ENCODE measurements at regions not wholly inside any gene's neighbourhood (a gene's known extent, or its start where the extent isn't known, plus 50 kb on each side); places are given as distances from the start of the nearest gene placed in this dataset.
"Not testable (repeated sequence)": the region's sequence is repeated elsewhere in the genome, so short reads cannot be mapped to it uniquely, and the experiment has no call there.

- TF ChIP-seq EZH2phosphoT487 (IDR thresholded peaks at IDR 0.05; ENCODE audit: low read depth) (no peak), CTCF (IDR thresholded peaks at IDR 0.05; ENCODE audit: low read depth, low read length) (no peak)
- Histone ChIP-seq H3K27me3 (ENCODE audit: low read depth, low read length) (no peaks in the 10 kb centered on the region), H3K79me2 (ENCODE audit: low read length) (no peaks in the 10 kb centered on the region)
Observed at GRCh38 chrX:115390078-115390477, 100.6 kb downstream of the LUZP4 start.

GRCh38 chrX:115392031-115392430 is 102.5 kb downstream of the LUZP4 start:
- TF ChIP-seq EZH2phosphoT487 (IDR thresholded peaks at IDR 0.05; ENCODE audit: low read depth) (no peak), CTCF (IDR thresholded peaks at IDR 0.05; ENCODE audit: low read depth, low read length) (no peak)
- H3K4me3 ChIP-seq (ENCODE audit: low read length), result no peak overlapping the region
- H3K4me2 ChIP-seq (ENCODE audit: low read length), result no peak overlapping the region
- H3K27me3 ChIP-seq (ENCODE audit: low read depth, low read length), result no peaks in the 10 kb centered on the region
- no peak overlapping the region for H3K27ac ChIP-seq (ENCODE audit: low read length)
- H4K20me1 ChIP-seq (ENCODE audit: insufficient read depth, low read length), result no peaks in the 10 kb centered on the region
- no peaks in the 10 kb centered on the region for H3K9me3 ChIP-seq (ENCODE audit: insufficient read depth, low read length)
- no peak overlapping the region for H2AFZ ChIP-seq (ENCODE audit: low read depth, low read length)
- no peaks in the 10 kb centered on the region for H3K79me2 ChIP-seq (ENCODE audit: low read length)
- no peaks in the 10 kb centered on the region for H3K4me1 ChIP-seq (ENCODE audit: low read length)
- no peaks in the 10 kb centered on the region for H3K36me3 ChIP-seq (replicated peaks; ENCODE audit: low read depth, low read length)
- H3K9ac ChIP-seq (ENCODE audit: low read length), result no peak overlapping the region

More at GRCh38 chrX:115390078-115390477, 100.6 kb downstream of the LUZP4 start:
- no peaks in the 10 kb centered on the region for H3K36me3 ChIP-seq (replicated peaks; ENCODE audit: low read depth, low read length)
- no peak overlapping the region for H2AFZ ChIP-seq (ENCODE audit: low read depth, low read length)
- no peaks in the 10 kb centered on the region for H3K9me3 ChIP-seq (ENCODE audit: insufficient read depth, low read length)
- no peak overlapping the region for H3K4me3 ChIP-seq (ENCODE audit: low read length)
- H3K9ac ChIP-seq (ENCODE audit: low read length), result no peak overlapping the region
- H3K4me1 ChIP-seq (ENCODE audit: low read length), result no peaks in the 10 kb centered on the region
- H3K27ac ChIP-seq (ENCODE audit: low read length), result no peak overlapping the region
- H4K20me1 ChIP-seq (ENCODE audit: insufficient read depth, low read length), result no peaks in the 10 kb centered on the region
- H3K4me2 ChIP-seq (ENCODE audit: low read length), result no peak overlapping the region

GRCh38 chrX:115392871-115393270 is 103.4 kb downstream of the LUZP4 start:
- no peaks in the 10 kb centered on the region for H3K36me3 ChIP-seq (replicated peaks; ENCODE audit: low read depth, low read length)
- no peak overlapping the region for H3K4me2 ChIP-seq (ENCODE audit: low read length)
- no peaks in the 10 kb centered on the region for H3K9me3 ChIP-seq (ENCODE audit: insufficient read depth, low read length)
- H3K4me1 ChIP-seq (ENCODE audit: low read length), result no peaks in the 10 kb centered on the region
- no peaks in the 10 kb centered on the region for H3K27me3 ChIP-seq (ENCODE audit: low read depth, low read length)
- H3K27ac ChIP-seq (ENCODE audit: low read length), result no peak overlapping the region
- no peaks in the 10 kb centered on the region for H4K20me1 ChIP-seq (ENCODE audit: insufficient read depth, low read length)
- H2AFZ ChIP-seq (ENCODE audit: low read depth, low read length), result no peak overlapping the region
- H3K79me2 ChIP-seq (ENCODE audit: low read length), result no peaks in the 10 kb centered on the region
- H3K9ac ChIP-seq (ENCODE audit: low read length), result no peak overlapping the region
- TF ChIP-seq CTCF (IDR thresholded peaks at IDR 0.05; ENCODE audit: low read depth, low read length) (no peak), EZH2phosphoT487 (IDR thresholded peaks at IDR 0.05; ENCODE audit: low read depth) (no peak)
- no peak overlapping the region for H3K4me3 ChIP-seq (ENCODE audit: low read length)

- Histone ChIP-seq H3K4me2 (ENCODE audit: low read length) (no peak overlapping the region), H3K27ac (ENCODE audit: low read length) (no peak overlapping the region), H3K27me3 (ENCODE audit: low read depth, low read length) (no peaks in the 10 kb centered on the region)
Observed at GRCh38 chrX:115393271-115393670, 103.8 kb downstream of the LUZP4 start.

GRCh38 chrX:115394806-115395205 is 105.3 kb downstream of the LUZP4 start:
- H3K36me3 ChIP-seq (replicated peaks; ENCODE audit: low read depth, low read length); H3K4me1 ChIP-seq (ENCODE audit: low read length); H3K27ac ChIP-seq (ENCODE audit: low read length); H3K79me2 ChIP-seq (ENCODE audit: low read length); H3K4me3 ChIP-seq (ENCODE audit: low read length); H3K9me3 ChIP-seq (ENCODE audit: insufficient read depth, low read length); H4K20me1 ChIP-seq (ENCODE audit: insufficient read depth, low read length); H2AFZ ChIP-seq (ENCODE audit: low read depth, low read length); H3K27me3 ChIP-seq (ENCODE audit: low read depth, low read length); H3K4me2 ChIP-seq (ENCODE audit: low read length); H3K9ac ChIP-seq (ENCODE audit: low read length): not testable (repeated sequence)

More at GRCh38 chrX:115393271-115393670, 103.8 kb downstream of the LUZP4 start:
- H4K20me1 ChIP-seq (ENCODE audit: insufficient read depth, low read length), result no peaks in the 10 kb centered on the region
- no peaks in the 10 kb centered on the region for H3K36me3 ChIP-seq (replicated peaks; ENCODE audit: low read depth, low read length)
- no peaks in the 10 kb centered on the region for H3K79me2 ChIP-seq (ENCODE audit: low read length)
- H3K9me3 ChIP-seq (ENCODE audit: insufficient read depth, low read length), result no peaks in the 10 kb centered on the region
- H2AFZ ChIP-seq (ENCODE audit: low read depth, low read length), result no peak overlapping the region
- H3K9ac ChIP-seq (ENCODE audit: low read length), result no peak overlapping the region
- no peak overlapping the region for H3K4me3 ChIP-seq (ENCODE audit: low read length)
- H3K4me1 ChIP-seq (ENCODE audit: low read length), result no peaks in the 10 kb centered on the region
- TF ChIP-seq CTCF (IDR thresholded peaks at IDR 0.05; ENCODE audit: low read depth, low read length), result no peak
- no peak for TF ChIP-seq EZH2phosphoT487 (IDR thresholded peaks at IDR 0.05; ENCODE audit: low read depth)
